ENCODE measurements at regions not wholly inside any gene's neighbourhood (a gene's known extent, or its start where the extent isn't known, plus 50 kb on each side); places are given as distances from the start of the nearest gene placed in this dataset.

DNA sequence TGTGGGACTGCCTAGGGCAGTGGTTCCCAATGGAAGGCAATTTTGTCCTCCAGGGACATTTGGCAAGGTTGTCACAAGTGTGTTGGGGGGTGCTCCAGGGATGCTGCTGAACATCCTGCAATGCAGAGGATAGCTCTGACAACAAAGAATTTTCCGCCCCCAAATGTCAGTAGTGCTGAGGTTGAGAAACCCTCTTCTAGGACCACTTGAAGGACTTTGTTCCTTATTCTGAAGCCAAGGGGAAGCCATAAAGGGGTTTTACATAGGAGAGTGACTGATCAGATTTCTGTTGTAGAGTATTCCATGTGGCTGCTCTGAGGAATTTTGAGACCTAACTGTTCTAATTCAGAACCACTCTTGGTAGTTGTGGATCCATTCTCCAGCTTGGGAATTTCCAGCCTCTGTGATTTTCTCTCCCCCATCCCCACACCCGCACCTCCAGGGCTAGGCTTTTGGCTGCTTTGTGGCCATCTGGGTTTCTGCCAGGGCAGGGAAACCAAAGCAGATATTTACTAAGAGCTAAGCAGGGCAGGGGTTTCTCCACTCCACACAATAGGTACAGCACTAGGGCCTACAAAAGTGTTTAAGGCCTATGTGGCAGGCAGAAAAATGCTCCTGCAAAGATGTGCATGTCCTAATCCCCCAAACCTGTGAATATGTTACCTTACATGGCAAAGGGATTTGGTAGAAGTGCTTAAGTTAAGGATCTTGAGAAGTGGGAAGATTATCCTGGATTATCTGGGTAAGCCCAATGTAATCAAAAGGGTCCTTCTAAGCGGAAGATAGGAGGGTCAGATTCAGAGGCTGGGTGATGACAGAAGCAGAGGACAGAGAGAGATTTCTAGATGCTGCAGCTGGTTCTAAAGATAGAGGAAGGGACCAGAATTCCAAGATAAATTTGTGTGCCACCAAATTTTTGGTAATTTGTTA is 135.4 kb downstream of the TMEM17 start:
- DNase-seq (ENCODE audit: low read depth in 2 of 2) = no peak

DNA sequence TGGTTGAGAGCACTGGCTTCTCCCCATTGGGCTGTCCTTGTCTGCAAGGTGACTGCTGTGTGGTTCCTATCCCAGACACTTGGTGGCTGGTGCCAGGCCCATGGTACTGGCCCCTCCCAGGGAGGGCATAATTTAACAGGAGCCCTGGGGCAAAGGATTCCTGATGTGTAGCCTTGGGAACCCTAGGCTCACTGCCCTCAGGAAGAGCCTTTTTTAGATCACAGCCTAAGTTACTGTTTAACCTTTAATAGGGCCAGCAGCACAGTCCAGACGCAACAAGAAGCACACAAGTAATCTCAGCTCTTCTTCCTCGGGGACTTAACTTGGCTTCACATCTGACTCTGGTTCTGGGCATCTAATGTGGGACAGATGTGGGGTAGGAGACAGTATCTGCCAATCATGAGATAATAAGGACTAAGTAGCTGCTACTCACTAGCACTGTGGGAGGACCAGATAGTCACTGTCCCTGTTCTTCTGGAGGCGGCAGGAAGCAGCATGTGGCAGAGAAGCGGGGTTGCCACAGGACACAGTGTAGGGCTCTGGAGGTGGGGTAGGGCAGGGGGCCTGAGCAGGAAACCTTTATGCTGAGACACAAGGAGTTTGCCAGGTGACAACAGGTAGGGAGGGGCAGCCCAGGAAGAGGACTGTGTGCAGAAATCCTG is 136.3 kb downstream of the TMEM17 start:
- no peak for DNase-seq (ENCODE audit: low read depth in 2 of 2)

DNA sequence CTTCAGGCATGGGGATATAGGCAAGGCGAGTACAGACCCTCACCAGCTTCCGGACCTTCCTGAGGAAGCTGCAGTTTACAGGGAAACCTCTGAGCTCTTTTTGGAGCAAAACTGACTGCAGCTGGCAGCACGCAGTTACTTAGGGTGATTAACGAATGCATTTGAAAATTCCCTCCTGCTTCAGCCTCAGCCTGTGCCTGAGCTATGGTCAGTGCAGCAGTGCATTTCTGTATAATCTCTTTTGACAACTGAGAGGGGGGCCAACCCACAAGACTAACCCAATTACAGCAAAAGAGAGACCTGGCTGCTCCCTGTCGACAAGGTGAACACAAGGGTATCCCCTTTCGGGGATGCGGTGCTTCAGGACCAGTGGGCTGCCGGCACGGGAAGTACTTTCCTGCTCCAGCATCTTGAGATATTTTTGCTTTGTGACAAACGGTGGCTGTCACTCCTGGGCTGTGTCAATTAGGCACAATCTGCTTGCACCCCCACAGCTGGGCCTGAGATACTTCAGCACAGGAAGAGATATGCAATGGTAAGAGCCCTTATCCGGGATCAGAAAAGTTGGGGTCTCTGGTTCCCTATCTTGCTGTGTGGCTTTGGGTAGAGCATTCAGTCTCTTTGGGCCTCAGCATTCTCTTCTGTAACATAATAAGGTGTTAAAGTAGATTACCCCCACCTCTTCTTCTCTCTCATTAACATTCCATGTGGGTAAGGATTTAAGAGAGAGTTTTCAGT is 141.0 kb downstream of the TMEM17 start:
- no peak for DNase-seq (ENCODE audit: low read depth in 2 of 2)

DNA sequence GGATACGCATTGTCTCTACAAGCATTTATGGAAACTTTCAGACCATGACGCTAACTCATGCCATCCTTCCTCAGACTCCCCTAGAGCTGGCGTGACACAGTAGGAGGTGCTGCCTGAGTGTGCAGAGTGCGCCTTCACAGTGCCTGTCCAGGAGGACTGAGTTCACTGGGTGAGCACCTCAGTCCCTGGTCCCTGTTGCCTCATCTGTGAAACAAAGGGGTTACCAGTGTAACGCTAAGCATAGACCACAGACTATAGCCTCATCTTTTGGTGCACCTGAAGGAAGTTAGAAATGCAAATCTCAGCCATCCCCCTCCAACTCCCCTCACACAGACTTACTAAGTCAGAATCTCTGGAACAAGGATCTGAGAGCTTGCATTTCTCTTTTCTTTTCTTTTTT is 142.8 kb downstream of the TMEM17 start:
- DNase-seq (ENCODE audit: low read depth in 2 of 2) = no peak

DNA sequence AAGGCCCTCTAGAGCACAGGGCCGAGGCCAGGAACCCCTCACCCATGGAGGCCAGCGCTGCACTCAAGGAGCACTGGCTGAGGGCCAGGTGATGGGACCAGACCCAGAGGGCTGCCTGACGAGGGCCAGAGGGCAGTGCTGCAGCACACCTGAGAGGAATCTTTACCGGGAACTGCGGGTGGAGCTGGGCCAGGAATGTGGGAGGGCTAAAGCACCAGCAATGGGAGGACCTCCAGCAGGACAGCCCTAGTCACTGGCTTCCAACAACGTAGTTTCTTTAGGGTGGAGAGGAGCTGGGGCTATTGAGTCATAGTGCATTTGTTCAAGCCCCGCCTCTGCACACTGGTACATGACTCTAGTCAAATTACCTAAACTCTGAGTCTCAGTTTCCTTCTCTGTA is 143.4 kb downstream of the TMEM17 start:
- no peak for DNase-seq (ENCODE audit: low read depth in 2 of 2)

DNA sequence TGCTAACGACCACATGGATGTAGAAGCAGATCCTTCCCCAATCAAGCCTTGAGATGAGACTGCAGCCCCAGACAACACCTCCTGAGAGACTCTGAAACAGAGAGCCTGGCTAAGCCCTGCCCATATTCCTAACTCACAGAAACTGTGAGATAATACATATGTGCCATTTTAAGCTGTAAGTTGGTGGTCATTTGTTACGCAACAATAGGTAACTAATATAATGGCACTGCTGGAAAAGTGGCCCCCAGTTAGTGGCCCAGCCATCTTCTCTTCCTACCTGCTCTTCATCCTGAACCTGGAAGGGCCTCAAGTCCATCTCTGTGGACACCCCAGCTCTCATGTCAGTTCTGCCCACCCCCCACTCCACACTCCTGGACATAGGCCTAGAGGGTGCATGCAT is 144.0 kb downstream of the TMEM17 start:
- DNase-seq (ENCODE audit: low read depth in 2 of 2) = no peak

DNA sequence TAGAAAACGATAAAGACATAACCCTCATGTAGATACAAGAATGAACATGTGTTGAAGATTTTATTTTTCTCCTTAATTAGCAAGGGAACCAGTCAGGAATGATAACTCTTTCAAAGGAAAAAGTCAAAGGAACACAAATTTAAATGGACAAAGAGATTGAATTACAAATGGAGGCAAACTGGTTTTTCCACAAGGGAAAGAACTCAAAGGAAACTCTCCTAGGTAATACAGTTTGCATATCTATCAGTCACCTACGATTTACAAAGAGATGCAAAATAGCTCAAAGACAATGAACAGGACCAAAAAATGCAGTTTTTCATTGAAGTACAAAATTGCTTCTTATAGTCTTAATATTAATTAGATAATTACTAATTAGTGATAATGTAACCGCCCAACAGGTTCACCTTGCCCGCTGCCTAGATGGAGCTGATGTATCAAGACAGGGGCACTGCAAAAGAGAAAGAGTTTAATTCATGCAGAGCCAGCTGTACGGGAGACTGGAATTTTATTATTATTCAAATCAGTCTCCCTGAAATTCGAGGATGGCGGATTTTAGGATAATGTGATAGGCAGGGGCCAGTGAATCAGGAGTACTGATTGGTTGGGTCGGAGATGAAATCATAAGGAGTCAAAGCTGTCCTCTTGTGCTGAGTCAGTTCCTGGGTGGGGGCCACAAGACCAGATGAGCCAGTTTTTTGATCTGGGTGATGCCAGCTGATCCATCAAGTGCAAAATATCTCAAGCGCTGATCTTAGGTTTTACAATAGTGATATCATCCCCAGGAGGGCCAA is 151.0 kb downstream of the TMEM17 start:
- DNase-seq (ENCODE audit: low read depth in 2 of 2) = no peak

DNA sequence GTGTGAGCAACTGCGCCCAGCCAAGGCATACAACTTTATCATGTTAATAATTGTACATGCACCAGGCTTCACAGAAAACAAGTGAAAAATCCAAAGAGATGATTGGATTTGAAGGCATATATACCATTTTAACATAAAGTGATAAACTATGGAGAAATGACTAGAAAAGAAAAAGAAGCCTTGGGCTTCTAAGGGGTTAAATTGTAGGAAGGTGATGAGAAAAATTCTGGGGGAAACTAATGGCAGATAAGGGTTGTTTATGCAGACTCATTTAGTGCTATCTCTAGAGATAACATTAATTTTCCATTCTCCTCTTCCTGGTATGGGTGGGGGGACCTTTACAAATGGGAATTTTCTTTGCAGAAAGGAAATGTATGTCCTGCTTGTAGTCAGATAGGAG is 154.0 kb downstream of the TMEM17 start:
- DNase-seq (ENCODE audit: low read depth in 2 of 2) = no peak

DNA sequence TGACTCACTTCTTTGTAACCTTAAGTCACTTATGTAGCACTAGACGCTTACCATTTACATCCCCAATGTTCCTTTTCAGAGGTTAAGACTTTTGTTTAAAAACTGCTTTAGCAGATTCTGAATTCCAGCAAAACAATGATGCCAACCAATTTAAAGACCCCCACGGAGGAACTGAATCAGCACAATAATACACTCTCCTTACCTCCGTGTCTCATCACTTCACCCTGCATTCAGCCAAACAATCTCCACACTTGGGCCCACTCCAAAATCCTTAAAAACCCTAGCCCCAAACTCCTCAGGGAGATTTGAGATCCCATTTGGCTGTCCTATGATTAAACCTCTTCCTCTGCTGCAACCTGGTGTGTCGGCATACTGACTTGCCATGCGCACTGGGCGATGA is 153.9 kb downstream of the B3GNT2 start:
- no peak for DNase-seq (ENCODE audit: low read depth in 2 of 2)

DNA sequence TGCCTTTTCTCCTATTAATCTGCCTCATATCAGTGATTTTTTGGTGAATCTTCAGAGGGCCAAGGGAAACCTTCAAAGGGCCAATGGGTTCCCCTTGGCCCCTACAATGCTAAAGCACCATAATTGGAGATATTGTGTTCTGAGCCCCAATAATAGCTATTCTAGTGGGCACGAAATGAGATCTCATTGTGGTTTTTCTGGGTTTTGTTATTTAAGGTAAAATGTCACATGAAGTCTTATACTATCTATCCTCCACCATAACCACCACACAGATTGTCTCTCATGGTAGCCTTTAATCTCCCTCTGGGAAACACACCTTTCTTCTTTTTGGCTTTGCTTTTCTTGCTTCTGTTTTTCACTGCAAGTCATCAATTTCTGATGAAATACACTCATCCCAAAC is 152.8 kb downstream of the B3GNT2 start:
- DNase-seq (ENCODE audit: low read depth in 2 of 2) = no peak

DNA sequence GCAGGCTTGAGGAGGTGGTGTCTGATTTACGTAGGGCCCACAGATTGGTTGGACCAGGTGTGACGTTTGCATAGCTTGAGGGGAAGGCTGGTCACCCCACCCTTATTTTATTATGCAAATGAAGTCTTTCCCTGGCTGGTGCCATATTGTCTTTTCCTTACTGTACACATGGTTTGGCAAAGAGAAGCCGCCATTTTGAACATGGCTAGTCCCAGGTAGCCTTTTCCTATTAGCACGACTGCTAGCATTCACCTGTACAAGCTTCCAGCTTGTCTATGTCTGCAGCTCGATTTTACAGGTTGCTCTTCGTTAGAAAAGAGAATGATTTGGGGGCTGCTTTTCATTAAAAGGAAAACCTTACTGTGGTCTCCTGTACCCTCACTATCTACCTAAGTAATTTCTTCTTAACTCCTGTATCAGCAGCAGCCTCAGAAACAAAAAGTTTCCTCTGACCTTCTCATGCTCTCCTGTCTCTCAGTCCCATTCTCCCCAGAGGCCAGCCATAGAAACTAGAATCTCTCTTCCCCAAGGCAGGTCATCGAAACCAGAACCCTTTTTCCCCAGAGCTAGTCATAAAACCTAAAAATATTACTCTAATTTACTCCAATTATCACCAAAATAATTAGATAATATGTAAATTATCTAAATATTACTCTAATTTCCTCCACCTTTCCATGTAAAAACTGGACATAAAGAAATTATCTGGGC is 151.8 kb downstream of the B3GNT2 start:
- DNase-seq (ENCODE audit: low read depth in 2 of 2) = no peak

DNA sequence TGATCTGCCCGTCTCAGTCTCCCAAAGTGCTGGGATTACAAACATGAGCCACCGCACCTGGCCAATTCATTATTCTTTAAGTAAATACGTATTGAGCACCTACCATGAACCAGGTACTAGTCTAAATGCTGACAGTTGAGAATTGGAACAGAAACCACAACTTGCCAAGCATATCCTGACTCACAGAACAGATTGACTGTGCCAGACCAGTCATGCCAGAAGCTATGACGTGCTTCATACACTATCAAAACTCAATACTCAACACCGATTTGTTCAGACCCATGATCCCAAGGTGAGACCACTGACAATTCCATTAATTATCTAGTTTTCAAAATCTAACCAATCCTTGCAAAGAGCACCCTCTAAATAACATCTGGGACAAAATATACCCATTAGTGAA is 148.6 kb downstream of the B3GNT2 start:
- DNase-seq (ENCODE audit: low read depth in 2 of 2) = no peak

DNA sequence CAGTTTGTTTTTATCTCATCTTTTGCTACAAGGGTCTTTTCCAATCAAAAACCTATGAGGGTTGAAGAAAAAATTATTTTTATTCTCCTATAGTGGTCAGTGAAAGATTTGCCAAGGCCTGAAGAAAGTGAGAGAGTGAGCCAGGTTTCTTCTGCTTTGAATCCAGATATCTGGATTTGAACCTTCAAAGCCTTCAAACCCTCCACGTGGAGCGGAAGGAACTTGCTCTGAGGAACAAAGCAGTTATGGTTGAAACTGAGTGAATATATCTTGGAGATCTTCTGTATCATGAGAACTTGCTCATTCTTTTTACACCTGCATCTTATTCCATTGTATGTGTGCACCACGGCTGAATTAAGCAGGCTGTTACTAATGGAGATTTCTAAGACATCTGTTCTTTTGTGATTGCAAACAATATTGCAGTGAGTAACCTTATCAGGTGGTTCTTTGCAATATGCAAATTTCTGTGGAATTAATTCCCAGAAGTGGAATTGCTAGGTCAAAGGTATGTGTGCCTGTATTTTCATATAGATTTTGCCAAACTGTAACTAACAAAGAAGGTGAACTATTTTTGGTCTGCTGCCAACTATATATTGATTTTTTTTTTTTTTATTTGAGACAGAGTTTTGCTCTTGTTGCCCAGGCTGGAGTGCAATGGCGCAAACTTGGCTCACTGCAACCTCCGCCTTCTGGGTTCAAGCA is 147.9 kb downstream of the B3GNT2 start:
- DNase-seq (ENCODE audit: low read depth in 2 of 2) = no peak

DNA sequence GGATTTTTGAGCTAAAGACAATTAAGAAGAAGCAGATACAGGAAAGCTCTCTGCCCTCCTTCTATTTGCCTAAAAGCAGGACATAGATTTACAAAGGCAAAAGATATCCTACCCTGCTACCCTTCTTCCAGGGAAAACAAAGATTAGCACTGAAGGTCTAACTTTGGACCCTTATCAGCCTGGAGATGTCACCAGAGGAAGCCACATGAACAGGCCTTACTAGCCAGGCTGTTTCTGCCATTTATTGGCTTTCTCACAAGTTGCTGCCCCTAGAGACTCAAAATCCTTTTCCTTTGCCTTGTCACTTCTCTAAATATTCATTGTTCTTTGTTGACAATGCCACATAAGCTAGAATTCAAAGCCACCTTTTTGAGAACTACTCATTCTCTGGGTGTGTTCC is 147.3 kb downstream of the B3GNT2 start:
- DNase-seq (ENCODE audit: low read depth in 2 of 2) = no peak

DNA sequence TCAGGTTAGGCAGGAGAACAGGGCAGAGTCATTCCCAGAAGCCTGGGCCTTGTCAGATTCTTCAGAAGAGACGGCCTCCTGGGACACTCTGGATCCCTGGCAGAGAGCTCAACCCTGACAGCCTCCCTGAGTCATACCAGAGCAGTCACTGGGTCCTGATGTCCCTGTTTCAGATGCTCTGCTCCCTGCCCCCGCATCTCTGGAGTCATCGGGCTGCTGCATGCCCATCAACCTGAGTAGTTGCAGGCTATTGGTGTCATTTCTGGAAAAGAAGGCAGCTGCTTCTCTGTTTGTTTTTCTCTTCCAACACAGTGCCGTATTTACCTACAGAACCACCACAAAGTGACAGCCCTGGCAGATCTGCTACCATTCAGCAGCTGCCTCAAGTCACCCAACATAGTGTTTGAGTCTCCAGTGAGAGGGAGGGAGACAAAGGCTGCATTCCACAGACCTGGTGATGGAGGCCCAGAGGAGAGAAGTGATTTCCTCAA is 145.1 kb downstream of the B3GNT2 start:
- no peak for DNase-seq (ENCODE audit: low read depth in 2 of 2)

DNA sequence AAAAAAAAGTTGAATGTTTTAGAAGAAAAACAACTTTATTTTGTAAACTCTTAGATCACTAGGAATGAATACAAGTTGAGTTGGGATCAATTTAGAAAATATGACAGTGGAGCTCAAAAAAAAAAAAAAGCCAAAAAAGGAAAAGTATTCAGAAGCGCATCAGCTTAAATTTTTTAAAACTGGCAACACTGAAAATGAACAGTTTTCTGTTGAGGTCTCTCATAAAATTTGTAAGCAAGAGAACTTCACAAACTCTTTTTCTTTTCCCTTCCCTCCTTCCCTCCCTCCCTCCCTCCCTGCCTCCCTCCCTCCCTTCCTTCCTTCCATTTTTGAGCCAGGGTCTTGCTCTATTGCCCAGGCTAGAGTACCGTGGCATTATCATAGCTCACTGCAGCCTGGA is 143.9 kb downstream of the B3GNT2 start:
- DNase-seq (ENCODE audit: low read depth in 2 of 2) = no peak

DNA sequence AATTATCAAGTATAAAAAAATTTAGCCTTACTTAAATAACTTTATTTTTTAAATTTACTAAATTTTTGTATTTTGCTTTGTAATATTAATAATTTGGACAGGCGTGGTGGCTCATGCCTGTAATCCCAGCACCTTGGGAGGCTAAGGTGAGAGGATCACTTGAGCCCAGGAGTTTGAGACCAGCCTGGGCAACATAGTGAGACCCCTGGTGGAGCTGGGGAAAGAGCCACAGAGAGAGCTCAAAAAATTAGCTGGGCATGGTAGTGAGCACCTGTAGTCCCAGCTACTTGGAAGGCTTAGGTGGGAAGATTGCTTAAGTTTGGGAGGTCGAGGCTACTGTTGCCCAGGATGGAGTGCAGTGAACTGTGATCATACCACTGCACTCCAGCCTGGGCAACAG is 143.5 kb downstream of the B3GNT2 start:
- peak in 1 of 2 donors; percentile 27 for DNase-seq (ENCODE audit: low read depth in 2 of 2)

DNA sequence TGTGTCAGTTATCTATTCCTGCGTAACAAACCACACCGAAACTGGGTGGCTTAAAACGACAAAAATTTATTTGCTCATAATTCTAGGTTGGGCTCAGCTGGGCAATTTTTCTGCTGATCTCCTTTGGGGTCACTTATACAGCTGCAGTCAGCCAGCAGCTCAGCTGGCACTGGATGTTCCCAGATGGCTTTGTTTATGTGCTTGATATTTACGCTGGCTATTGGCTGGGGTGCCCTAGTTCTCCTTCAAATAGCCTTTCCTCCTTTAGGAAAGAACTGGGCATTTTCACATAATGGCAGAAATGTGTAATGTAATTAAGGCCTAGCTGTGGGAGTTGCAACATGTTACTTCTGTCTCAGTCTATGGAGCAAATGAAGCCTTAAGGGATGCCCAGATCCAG is 142.2 kb downstream of the B3GNT2 start:
- no peak for DNase-seq (ENCODE audit: low read depth in 2 of 2)

DNA sequence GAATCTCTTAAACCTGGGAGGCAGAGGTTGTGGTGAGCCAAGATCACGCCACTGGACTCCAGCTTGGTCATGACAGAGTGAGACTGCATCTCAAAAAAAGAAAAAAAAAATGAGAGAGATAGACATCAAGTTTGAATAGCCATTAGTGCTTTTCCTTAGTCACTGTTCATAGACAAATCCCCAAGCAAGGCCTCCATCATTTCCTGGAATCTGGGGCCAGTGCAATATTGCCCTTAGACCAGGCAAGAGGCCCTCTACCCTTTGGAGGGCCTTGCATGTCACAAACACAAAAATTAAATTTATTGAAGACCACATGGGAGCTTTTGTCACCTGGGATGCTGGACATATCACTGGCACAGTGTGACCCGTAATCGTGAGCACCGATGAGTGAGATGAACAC is 141.5 kb downstream of the B3GNT2 start:
- no peak for DNase-seq (ENCODE audit: low read depth in 2 of 2)

DNA sequence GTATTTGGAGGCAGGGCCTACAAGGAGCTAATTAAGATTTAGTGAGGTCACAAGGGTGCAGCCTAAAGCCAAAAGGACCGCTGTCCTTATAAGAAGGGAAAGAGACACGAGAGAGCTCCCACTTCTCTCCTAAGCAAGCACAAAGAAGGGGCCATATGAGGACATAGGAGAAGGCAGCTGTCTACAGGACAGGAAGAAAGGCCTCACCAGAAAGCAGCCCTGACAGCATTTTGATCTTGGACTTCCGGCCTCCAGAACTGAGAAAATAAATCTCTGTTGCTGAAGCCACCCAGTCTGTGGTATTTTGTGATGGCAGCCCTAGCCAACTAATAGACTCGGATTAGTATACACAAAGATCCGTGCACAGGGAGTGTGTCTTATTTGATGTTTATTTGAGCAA is 139.7 kb downstream of the B3GNT2 start:
- peak in 1 of 2 donors; percentile 36 for DNase-seq (ENCODE audit: low read depth in 2 of 2)
